Endothelial cell of umbilical vein (primary cell): ENCODE measurements at regions not wholly inside any gene's neighbourhood (a gene's known extent, or its start where the extent isn't known, plus 50 kb on each side); places are given as distances from the start of the nearest gene placed in this dataset.

ENCODE experiments used
- POLR2A ChIP-seq: IDR thresholded peaks from 2 replicates; pipeline ENCODE4 v1.6.1; 2012; ENCODE audit warnings: low read depth, mild to moderate bottlenecking, control low read depth, low read length
- POLR2AphosphoS5 ChIP-seq: IDR thresholded peaks from 2 replicates; pipeline ENCODE4 v1.6.1; 2012; ENCODE audit warnings: low read depth, mild to moderate bottlenecking, control low read depth, low read length, moderate library complexity; ENCODE audit not compliant: insufficient read depth
- TF ChIP-seq, protein P1 (sequence below), 2 donors: IDR thresholded peaks; 1 replicate in 1 of 2; 2 replicates in 1 of 2; pipeline ENCODE4 v1.5.1; 2011; ENCODE audit warnings: low read length in 2 of 2, mild to moderate bottlenecking in 2 of 2, moderate library complexity in 2 of 2, control low read depth in 1 of 2, inconsistent platforms in 1 of 2, low read depth in 1 of 2; ENCODE audit not compliant: insufficient read depth in 1 of 2; ENCODE audit errors: extremely low read depth in 1 of 2

GRCh38 chr2:48161628-48162027 lies 152.9 kb upstream of the FOXN2 start:
- TF ChIP-seq POLR2A (no peak), POLR2AphosphoS5 (no peak)
- TF ChIP-seq, protein P1, sequence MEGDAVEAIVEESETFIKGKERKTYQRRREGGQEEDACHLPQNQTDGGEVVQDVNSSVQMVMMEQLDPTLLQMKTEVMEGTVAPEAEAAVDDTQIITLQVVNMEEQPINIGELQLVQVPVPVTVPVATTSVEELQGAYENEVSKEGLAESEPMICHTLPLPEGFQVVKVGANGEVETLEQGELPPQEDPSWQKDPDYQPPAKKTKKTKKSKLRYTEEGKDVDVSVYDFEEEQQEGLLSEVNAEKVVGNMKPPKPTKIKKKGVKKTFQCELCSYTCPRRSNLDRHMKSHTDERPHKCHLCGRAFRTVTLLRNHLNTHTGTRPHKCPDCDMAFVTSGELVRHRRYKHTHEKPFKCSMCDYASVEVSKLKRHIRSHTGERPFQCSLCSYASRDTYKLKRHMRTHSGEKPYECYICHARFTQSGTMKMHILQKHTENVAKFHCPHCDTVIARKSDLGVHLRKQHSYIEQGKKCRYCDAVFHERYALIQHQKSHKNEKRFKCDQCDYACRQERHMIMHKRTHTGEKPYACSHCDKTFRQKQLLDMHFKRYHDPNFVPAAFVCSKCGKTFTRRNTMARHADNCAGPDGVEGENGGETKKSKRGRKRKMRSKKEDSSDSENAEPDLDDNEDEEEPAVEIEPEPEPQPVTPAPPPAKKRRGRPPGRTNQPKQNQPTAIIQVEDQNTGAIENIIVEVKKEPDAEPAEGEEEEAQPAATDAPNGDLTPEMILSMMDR (IDR thresholded peaks at IDR 0.05; ENCODE audit: extremely low read depth in 1 of 2, insufficient read depth in 1 of 2, low read depth in 1 of 2, low read length in 2 of 2), result no peak
